ENCODE measurements at regions not wholly inside any gene's neighbourhood (a gene's known extent, or its start where the extent isn't known, plus 50 kb on each side); places are given as distances from the start of the nearest gene placed in this dataset.

- TF ChIP-seq GATA3 (IDR thresholded peaks at IDR 0.05; ENCODE audit: low read depth, low read length) (no peak), GATA2 (IDR thresholded peaks at IDR 0.05; ENCODE audit: low read depth, low read length) (no peak)
Measured at GRCh38 chr15:26280281-26280680, 417.2 kb upstream of the ATP10A start.

All from SH-SY5Y (cell line).